GM12875 (cell line): ENCODE measurements at regions not wholly inside any gene's neighbourhood (a gene's known extent, or its start where the extent isn't known, plus 50 kb on each side); places are given as distances from the start of the nearest gene placed in this dataset.

Source experiments
- H3K4me3 ChIP-seq: one replicate; pipeline ENCODE4 v1.5.1; 2011; ENCODE audit warnings: low read depth, low read length, control low read depth
- CTCF ChIP-seq: IDR thresholded peaks from 2 replicates; pipeline ENCODE4 v1.5.1; 2011; ENCODE audit warnings: low read depth, mild to moderate bottlenecking, control low read depth, inconsistent platforms, low read length, moderate library complexity, borderline replicate concordance; ENCODE audit not compliant: insufficient read depth

DNA sequence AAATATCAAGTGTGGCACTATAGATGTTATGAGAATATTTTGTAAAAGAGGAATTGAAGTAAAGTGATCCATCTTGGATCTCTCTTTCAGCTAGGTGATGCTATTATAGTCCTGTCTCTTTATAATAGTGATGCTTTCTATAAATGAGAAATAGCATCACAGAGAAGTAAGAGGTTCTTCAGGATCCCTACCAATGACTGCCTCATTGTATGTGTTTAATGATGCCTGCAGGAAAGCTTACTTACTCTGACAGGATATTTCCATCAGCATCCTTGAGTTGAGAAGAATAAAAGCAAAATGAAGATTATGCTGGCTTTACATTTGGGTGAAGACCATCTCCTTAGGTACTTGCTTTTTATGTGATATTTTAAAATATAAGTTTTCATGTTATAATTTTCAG is 846.0 kb upstream of the LRFN5 start:
- no peak overlapping the region for H3K4me3 ChIP-seq
- no peak for TF ChIP-seq CTCF

DNA sequence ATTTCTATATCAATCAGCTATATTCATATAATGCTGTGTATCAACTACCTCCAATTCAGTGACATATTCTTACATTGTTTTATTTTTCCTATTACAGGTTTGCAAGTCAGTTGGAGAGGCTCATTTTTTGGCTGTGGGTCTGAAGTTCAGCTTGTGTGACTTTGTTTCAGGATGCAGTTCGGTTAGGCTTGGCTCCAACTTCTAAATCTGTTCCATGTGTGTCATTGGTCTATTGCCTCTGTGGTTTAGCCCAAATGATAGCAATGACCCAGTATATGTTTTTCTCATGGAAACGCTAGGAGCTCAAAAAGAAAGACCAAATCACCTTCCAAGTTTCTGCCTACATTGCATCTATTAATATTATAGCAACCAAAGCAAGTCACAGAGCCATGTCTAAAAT is 848.6 kb upstream of the LRFN5 start:
- no peak overlapping the region for H3K4me3 ChIP-seq
- TF ChIP-seq CTCF, result no peak

GRCh38 chr14:40757376-40757950 is 849.2 kb upstream of the LRFN5 start:
- no peak overlapping the region for H3K4me3 ChIP-seq
- no peak for TF ChIP-seq CTCF

DNA sequence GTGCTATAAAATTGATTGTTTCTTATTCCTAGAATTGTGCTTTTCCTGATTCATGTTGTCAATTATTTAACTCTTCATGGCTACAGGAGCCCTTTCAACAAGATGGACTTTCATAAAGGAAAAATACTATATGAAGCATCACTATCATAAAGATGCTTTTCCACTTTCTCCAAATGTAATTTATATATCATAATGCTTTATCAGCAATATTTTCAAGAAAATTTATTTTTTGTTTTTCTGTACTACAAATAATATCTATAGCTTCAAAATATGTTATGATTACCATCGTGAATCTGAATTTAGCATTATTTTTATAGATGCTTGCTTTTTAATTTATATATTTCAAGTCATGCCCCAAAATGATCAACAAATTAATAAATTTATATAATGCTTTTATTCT is 873.5 kb upstream of the LRFN5 start:
- no peak for TF ChIP-seq CTCF

DNA sequence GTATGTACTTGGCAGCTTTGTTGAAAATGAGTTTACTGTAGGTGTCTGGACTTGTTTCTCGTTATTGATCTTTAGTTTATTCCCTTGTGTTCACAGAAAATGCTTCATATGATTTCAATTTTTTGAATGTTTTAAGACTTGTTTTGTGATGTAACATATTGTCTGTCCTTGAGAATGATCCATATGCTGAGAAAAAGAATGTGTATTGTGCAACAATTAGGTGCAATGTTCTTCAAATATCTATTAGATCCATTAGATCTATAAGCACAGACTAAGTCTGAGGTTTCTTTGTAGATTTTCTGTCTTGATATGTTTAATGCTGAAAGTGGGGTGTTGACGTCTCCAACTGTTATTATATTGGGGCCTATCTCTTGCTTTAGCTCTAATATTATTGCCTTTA is 879.6 kb upstream of the LRFN5 start:
- no peak for TF ChIP-seq CTCF
- H3K4me3 ChIP-seq, result no peak overlapping the region

More for the DNA sequence above, 873.5 kb upstream of the LRFN5 start:
- H3K4me3 ChIP-seq, result no peak overlapping the region

DNA sequence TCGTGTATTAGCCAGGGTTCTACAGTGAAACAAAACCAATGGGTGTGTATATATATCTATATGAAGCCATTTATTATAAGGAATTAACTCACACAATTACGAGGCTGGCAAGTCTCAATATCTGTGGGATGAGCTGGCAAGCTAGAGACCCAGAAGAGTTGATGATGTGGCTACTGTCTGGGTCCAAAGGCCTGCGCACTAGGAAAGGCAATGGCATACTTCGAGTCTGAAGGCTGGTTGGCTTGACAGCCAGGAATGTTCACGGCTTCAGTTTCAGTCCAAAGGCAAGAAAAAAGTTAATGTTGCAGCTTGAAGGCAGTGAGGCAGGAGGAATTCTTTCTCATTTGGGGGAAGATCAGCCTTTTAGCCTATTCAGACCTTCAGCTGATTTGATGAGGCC is 893.3 kb upstream of the LRFN5 start:
- no peak for TF ChIP-seq CTCF

DNA sequence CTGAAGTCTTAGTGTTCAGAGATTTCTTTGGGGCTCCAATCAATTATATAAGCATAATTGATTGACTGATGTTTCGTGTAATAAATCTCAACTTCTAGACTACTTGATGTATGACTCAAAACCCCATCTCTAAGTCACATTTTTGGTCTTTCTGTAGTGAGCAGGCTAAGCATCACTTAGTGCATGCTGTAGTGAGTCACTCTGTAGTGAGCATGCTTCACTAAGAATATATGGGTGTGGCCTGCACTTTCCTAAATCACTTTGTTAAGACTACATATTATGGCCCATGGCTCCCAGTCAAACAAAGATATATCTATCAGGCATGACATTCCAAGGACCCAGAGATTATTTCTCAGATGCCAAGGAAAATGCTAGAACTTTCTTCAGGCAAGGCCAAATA is 909.4 kb upstream of the LRFN5 start:
- no peak overlapping the region for H3K4me3 ChIP-seq
- no peak for TF ChIP-seq CTCF

More for the DNA sequence above, 893.3 kb upstream of the LRFN5 start:
- no peak overlapping the region for H3K4me3 ChIP-seq
